Activated T-cell treated with anti-CD3 and anti-CD28 coated beads, Interleukin-2, amount 50 U/mL, for 4 hours (primary cell): ENCODE measurements at regions not wholly inside any gene's neighbourhood (a gene's known extent, or its start where the extent isn't known, plus 50 kb on each side); places are given as distances from the start of the nearest gene placed in this dataset.
"Not testable (repeated sequence)": the region's sequence is repeated elsewhere in the genome, so short reads cannot be mapped to it uniquely, and the experiment has no call there.

Experiments used
- ATAC-seq, 2 donors: fragments of 200-7000 bp; cut with Tn5 transposase; one replicate each; pipeline ENCODE4 v1.10.0; 2021
- DNase-seq: peaks from one replicate; pipeline ENCODE4 v3.0.0-alpha.2; 2020
- H3K27me3 Mint-ChIP-seq: one replicate; pipeline ENCODE4 v1.8.0; 2021; ENCODE audit warnings: low read depth, mixed read lengths
- H3K36me3 Mint-ChIP-seq: one replicate; pipeline ENCODE4 v1.8.0; 2022; ENCODE audit warnings: mixed read lengths; ENCODE audit not compliant: insufficient read depth
- H3K4me1 Mint-ChIP-seq: one replicate; pipeline ENCODE4 v1.8.0; 2021; ENCODE audit warnings: low read depth, mixed read lengths
- H3K4me3 Mint-ChIP-seq: one replicate; pipeline ENCODE4 v1.8.0; 2021; ENCODE audit warnings: mild to moderate bottlenecking, moderate library complexity, mixed read lengths
- H3K9me3 Mint-ChIP-seq: one replicate; pipeline ENCODE4 v1.8.0; 2021; ENCODE audit warnings: mixed read lengths

DNA sequence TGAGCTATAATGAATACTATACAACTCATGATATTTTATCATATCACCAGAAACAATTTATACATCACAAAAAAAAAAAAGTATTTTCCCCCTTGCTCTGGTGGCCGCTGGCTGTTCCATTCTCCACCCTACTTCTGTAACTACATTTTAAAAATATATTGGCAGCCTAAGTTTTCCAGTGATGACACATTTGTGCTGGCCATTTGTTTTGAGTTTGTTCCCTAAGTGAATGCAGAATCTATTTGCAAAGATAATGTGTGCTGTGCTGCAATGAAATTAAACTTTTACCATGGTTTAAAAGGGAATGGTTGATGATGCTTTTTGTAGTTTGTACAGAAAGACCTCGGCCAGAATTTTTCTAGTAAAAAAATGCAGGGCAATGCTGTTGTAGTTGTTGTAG lies 1092.8 kb downstream of the TMTC2 start:
- Mint-ChIP-seq H3K4me3 (no peak overlapping the region), H3K36me3 (no peaks in the 10 kb centered on the region), H3K9me3 (peaks cover 18% of the 10 kb centered on the region), H3K4me1 (no peaks in the 10 kb centered on the region), H3K27me3 (no peaks in the 10 kb centered on the region)
- DNase-seq = no peak
- ATAC-seq = no peak

DNA sequence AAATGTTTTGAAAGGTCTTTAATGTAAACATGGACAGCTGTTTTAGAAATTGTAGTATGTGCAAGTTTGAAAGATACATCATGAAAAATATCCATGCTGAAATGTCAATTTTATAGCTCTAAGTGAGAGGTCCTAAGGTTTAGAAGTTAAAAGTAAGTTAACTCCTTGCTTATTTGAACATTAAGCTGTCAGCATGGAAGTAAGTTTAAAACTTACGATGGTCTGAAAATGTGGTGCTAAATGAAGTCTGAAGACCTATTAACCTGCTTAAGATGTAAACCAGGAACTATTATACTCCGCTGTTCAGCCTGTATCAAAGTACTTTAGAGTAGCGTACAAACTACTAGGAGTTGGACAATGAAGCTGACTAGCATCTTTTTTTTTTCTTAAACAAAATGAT lies 1082.4 kb downstream of the TMTC2 start:
- no peak overlapping the region for H3K4me3 Mint-ChIP-seq
- no peak for DNase-seq
- no peaks in the 10 kb centered on the region for H3K36me3 Mint-ChIP-seq
- H3K9me3 Mint-ChIP-seq = peaks cover 13% of the 10 kb centered on the region
- no peak for ATAC-seq
- H3K4me1 Mint-ChIP-seq = no peaks in the 10 kb centered on the region
- no peaks in the 10 kb centered on the region for H3K27me3 Mint-ChIP-seq

DNA sequence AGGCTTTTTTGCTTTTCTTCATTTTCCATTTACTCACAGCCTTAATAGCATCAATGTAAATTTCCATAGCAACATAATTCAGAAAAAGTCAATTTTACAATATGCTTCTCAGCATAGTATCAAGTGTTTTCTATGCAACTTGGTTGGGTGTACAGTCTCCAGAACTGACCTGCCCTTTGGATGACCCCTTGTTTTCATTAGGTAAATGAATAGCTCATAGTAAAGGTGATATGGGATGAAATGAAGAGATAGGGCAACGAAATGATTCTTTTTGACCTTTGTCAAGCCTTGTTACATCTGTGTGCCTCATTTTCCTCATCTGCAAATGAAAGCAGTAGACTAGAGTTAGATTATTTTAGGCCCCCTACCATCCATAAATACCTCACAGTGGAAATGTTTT lies 1081.0 kb downstream of the TMTC2 start:
- DNase-seq (no peak), ATAC-seq (no peak)
- H3K36me3 Mint-ChIP-seq = no peaks in the 10 kb centered on the region
- peaks cover 4% of the 10 kb centered on the region for H3K9me3 Mint-ChIP-seq
- no peak overlapping the region for H3K4me3 Mint-ChIP-seq
- H3K4me1 Mint-ChIP-seq = no peaks in the 10 kb centered on the region
- no peaks in the 10 kb centered on the region for H3K27me3 Mint-ChIP-seq

DNA sequence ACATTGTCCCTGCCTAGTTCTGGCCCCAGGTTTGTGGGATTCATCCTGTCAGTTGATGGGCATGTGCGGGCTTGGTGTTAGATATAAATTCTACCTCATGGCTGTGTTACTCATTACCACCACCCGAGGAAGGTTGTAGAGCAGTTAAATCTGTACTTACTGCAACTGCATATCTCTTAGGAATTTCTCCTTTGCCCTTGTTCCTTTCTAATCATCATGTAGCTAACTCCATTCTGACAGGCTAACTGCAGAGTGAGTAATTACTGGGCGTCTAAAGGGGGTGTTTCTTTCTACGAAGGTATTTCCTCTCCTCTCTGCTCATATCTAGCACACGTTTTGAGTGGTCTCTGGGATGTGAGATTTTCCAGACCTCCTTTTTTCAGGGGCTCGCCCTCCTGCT lies 1076.7 kb downstream of the TMTC2 start:
- peaks cover 3% of the 10 kb centered on the region for H3K9me3 Mint-ChIP-seq
- no peaks in the 10 kb centered on the region for H3K36me3 Mint-ChIP-seq
- DNase-seq (no peak), ATAC-seq (no peak)
- no peaks in the 10 kb centered on the region for H3K4me1 Mint-ChIP-seq
- no peaks in the 10 kb centered on the region for H3K27me3 Mint-ChIP-seq
- no peak overlapping the region for H3K4me3 Mint-ChIP-seq

DNA sequence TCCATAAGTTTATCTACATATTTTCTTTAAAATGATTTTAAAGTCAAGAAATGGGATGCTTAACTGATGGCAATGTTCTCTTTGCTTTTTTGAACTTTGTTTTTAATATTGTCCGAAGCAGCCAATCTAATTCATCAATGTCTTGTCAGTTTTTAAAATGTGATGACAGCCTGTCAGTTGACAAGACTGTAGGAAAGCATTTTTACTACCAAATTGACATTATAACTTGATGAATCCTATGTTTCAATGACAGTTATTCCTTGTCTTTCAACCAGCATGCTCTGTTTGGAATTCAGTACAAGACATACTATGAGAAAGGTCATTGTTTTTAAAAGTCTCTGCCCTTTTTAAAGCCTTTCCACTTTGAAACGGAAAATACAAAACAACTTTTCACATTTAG lies 1073.2 kb downstream of the TMTC2 start:
- H3K4me1 Mint-ChIP-seq = no peaks in the 10 kb centered on the region

DNA sequence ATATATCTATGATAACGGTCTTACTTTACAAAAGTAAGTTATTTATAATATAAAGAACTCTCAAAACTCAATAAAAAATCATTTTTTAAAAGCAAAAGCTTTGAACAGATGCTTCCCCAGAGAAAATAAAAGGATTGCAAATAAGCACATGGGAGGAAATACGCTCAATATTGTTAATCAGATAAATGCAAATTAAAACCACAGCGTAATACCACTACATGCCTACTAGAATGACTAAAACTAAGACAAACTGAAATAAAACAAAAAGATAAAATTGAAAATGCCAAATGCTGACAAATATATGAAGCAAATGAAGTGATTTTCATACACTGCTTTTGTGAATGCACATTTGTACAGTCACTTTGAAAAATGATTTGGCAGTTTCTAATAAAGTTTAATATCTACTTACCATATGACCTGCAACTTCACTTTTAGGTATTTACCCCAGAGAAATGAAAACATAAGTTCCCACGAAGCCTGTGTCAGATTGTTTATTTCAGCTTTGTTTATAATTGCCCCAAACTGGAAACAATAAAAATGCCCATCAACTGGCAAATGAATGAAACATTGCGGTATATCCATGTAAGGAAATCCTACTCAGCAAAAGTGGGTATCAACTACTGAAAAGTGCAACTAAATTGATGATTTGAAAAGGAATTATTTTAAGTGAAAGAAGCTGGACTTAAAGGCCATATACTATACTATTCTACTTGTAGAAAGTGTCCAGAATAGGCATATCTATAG lies 1072.4 kb downstream of the TMTC2 start:
- H3K36me3 Mint-ChIP-seq = no peaks in the 10 kb centered on the region

More for the DNA sequence above, 1073.2 kb downstream of the TMTC2 start:
- no peaks in the 10 kb centered on the region for H3K36me3 Mint-ChIP-seq
- peaks cover under 1% of the 10 kb centered on the region for H3K9me3 Mint-ChIP-seq
- no peak for DNase-seq
- no peak for ATAC-seq
- H3K4me3 Mint-ChIP-seq = no peak overlapping the region
- no peaks in the 10 kb centered on the region for H3K27me3 Mint-ChIP-seq

DNA sequence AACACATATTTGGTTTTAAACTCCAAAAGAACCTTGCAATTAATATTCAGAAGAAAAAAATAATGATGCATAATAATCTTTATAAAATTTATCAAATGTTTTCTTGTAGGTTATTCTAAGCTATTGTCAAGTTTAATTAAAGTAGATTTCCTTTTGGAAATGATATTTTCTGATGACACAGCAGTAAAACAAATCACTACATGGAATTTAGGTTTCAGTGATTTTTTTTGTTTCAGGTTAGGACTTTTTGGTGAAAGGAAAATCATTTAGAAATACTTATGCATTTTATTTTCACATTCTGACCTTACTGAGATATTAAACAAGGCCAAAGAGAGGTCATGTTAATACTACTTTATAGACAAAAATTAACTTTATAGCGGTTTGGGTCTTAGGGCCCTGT lies 1067.2 kb downstream of the TMTC2 start:
- Mint-ChIP-seq H3K4me1 (no peaks in the 10 kb centered on the region), H3K27me3 (no peaks in the 10 kb centered on the region), H3K4me3 (no peak overlapping the region), H3K36me3 (no peaks in the 10 kb centered on the region), H3K9me3 (no peaks in the 10 kb centered on the region)
- DNase-seq (no peak), ATAC-seq (no peak)

More for the DNA sequence above, 1072.4 kb downstream of the TMTC2 start:
- no peaks in the 10 kb centered on the region for H3K9me3 Mint-ChIP-seq
- no peak overlapping the region for H3K4me3 Mint-ChIP-seq
- H3K4me1 Mint-ChIP-seq = no peaks in the 10 kb centered on the region
- ATAC-seq (no peak), DNase-seq (no peak)
- no peaks in the 10 kb centered on the region for H3K27me3 Mint-ChIP-seq

DNA sequence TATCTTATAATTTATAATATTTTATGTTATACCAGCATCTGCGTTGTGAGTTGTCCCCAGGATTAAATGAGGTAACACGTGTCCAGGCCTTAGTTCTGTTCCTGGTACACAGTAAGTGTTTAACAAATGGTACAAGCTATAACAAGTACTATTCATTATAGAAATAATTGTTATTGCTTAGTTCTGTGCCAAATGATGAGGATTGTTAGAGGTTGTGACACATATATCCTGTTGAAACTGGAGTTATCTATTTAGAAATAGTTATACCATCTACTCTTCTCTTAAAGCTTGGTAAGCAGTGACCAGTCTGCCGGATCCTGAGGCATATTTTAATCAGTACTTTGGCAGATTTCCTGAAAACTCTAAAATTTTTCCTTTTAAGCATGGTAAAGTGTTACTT lies 1066.5 kb downstream of the TMTC2 start:
- no peak for DNase-seq
- Mint-ChIP-seq H3K36me3 (no peaks in the 10 kb centered on the region), H3K27me3 (no peaks in the 10 kb centered on the region), H3K9me3 (no peaks in the 10 kb centered on the region), H3K4me1 (no peaks in the 10 kb centered on the region), H3K4me3 (no peak overlapping the region)
- no peak for ATAC-seq

DNA sequence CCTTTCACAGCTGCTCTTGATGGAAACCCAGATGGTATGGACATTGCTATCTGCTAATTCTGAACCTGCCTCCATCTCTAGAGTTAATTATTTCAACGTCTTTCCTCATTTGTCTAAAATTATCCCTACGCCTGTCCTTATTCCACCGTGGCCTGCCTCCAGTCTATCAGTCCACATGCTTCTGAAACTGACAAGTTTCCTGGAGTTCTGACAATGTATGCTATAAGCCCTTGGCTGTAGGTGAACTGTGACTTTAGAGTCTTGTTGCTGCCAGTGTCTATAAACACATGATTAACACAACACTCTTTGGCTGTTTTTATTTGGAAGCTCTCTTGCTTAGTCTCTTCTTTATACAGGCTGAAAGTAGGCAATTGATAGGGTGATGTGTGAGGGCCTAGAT lies 1052.9 kb downstream of the TMTC2 start:
- Mint-ChIP-seq H3K27me3 (no peaks in the 10 kb centered on the region), H3K4me3 (no peak overlapping the region), H3K36me3 (no peaks in the 10 kb centered on the region), H3K9me3 (peaks cover 8% of the 10 kb centered on the region), H3K4me1 (no peaks in the 10 kb centered on the region)
- DNase-seq (no peak), ATAC-seq (no peak)

DNA sequence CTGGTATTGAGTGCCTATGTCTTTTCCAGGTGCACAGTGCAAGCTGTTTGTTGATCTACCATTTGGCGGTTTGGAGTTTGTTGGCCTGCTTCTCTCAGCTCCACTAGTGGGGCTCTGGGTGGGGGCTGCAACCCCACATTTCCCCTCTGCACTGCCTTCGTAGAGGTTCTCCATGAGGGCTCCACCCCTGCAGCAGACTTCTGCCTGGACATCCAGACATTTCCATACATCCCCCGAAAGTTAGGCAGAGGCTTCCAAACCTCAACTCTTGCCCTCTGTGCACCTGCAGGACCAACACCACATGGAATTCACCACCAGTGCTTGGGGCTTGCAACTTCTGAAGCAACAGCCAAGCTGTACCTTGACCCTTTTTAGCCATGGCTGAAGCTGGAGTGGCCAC lies 1024.1 kb downstream of the TMTC2 start:
- ATAC-seq (no peak), DNase-seq (no peak)
- H3K4me3 Mint-ChIP-seq = no peak overlapping the region
- H3K36me3 Mint-ChIP-seq = no peaks in the 10 kb centered on the region
- no peaks in the 10 kb centered on the region for H3K27me3 Mint-ChIP-seq
- H3K9me3 Mint-ChIP-seq = peaks cover 30% of the 10 kb centered on the region
- no peaks in the 10 kb centered on the region for H3K4me1 Mint-ChIP-seq

DNA sequence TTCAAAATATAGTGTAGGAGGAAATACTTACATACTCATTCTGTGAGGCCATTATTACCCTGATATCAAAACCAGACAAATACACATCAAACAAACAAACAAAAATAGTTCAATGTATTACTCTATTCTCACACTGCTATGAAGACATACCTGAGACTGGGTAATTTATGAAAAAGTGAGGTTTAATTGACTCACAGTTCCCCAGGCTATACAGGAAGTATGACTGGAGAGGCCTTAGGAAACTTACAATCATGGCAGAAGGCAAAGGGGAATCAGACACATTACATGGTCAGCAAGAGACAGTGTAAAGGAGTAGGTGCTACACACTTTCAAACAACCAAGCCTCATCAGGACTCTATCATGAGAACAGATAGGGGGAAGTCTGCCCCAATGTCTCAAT lies 1023.2 kb downstream of the TMTC2 start:
- Mint-ChIP-seq H3K4me3 (no peak overlapping the region), H3K36me3 (no peaks in the 10 kb centered on the region), H3K9me3 (peaks cover 25% of the 10 kb centered on the region), H3K4me1 (no peaks in the 10 kb centered on the region), H3K27me3 (no peaks in the 10 kb centered on the region)
- DNase-seq (no peak), ATAC-seq (no peak)

DNA sequence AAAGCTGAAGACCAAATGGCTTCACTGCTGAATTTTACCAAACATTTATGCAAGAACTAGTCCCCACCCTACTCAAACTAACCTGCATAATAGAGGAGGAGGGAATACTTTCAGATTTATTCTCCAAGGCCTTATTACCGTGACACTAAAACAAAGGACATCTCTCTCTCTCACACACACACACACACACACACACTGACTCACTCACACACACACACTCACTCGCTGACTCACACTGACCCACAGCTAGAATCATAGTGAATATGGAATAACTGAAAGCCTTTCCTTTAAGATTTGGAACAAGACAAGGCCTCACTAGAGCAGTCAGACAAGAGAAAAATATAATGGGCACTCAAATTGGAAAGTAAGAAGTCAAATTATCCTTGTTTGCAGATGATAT lies 1014.1 kb downstream of the TMTC2 start:
- Mint-ChIP-seq H3K4me3 (no peak overlapping the region), H3K9me3 (no peaks in the 10 kb centered on the region), H3K27me3 (no peaks in the 10 kb centered on the region), H3K4me1 (no peaks in the 10 kb centered on the region), H3K36me3 (no peaks in the 10 kb centered on the region)
- DNase-seq = no peak
- ATAC-seq = no peak

DNA sequence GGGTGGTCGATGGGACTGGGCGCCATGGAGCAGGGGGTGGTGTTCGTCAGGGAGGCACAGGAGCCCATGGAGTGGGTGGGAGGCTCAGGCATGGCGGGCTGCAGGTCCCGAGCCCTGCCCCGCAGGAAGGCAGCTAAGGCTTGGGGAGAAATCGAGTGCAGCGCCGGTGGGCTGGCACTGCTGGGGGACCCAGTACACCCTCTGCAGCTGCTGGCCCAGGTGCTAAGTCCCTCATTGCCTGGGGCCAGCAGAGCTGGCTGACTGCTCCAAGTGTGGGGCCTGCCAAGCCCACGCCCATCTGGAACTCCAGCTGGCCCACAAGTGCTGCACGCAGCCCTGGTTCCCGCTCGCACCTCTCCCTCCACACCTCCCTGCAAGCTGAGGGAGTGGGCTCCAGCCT lies 1009.6 kb downstream of the TMTC2 start:
- H3K4me1 Mint-ChIP-seq, DNase-seq, H3K36me3 Mint-ChIP-seq, H3K27me3 Mint-ChIP-seq, H3K4me3 Mint-ChIP-seq, ATAC-seq: not testable (repeated sequence)
- H3K9me3 Mint-ChIP-seq = peaks cover 11% of the 10 kb centered on the region

DNA sequence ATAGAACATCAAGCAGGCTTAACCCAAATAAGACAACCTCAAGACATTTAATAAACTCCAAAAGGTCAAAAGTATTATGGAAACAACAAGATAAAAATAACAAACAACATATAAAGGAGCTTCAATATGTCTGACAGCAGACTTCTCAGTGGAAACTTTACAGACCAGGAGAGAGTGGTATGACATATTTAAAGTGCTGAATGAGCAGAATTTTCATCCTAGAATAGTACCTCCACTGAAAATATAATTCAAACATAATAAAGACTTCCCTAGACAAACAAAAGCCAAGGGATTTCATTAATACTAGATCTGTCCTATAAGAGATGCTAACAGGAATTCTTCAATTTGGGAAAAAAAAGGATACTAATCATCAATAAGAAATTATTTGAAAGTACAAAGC lies 1005.0 kb downstream of the TMTC2 start:
- Mint-ChIP-seq H3K4me1 (no peaks in the 10 kb centered on the region), H3K36me3 (no peaks in the 10 kb centered on the region), H3K4me3 (no peak overlapping the region), H3K9me3 (peaks cover 11% of the 10 kb centered on the region), H3K27me3 (no peaks in the 10 kb centered on the region)
- DNase-seq (no peak), ATAC-seq (no peak)

DNA sequence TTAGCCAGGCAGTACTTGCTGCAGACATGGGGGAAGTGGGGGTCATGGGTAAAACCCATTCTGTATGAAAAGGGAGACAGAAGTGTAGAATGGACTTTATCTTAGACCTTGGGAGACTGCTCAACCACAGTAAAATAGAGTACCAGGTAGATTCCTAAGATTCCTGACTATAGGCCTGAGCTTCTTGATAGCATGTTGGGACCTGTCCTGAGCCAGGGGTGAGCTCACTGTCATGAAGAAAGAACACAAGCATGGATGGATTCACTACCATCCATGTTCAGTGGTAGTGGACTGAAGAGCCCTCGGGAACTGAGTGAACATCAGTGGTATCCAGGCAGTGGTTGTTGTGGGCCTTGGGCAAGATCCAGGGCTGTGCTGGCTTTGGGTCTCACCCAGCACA lies 1003.8 kb downstream of the TMTC2 start:
- Mint-ChIP-seq H3K4me3 (no peak overlapping the region), H3K4me1 (no peaks in the 10 kb centered on the region), H3K9me3 (peaks cover 11% of the 10 kb centered on the region), H3K36me3 (no peaks in the 10 kb centered on the region), H3K27me3 (no peaks in the 10 kb centered on the region)
- no peak for ATAC-seq
- DNase-seq = no peak

DNA sequence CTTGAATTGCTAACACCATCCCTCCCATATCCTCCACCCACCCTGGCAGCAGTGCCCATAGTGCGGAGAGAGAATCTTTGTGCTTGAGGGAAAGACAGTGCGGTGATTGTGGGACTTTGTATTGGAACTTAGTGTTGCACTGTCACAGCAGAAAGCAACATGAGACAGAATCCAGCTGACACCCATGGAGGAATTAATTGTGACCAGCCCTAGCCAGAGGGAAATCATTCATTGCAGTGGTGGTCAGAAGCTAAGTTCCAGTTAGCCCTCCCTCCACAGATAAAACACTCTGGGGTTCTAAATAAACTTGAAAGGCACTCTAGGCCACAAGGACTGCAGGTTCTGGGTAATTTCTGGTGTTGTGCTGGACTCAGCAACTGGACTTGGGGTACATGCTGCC lies 1002.6 kb downstream of the TMTC2 start:
- no peaks in the 10 kb centered on the region for H3K36me3 Mint-ChIP-seq
- H3K27me3 Mint-ChIP-seq = no peaks in the 10 kb centered on the region
- no peak for DNase-seq
- ATAC-seq = no peak
- H3K4me1 Mint-ChIP-seq = no peaks in the 10 kb centered on the region
- H3K4me3 Mint-ChIP-seq = no peak overlapping the region
- peaks cover 11% of the 10 kb centered on the region for H3K9me3 Mint-ChIP-seq
